Suppressor macrophage treated with lipopolysaccharide for 1 hour (primary cell): ENCODE measurements at regions not wholly inside any gene's neighbourhood (a gene's known extent, or its start where the extent isn't known, plus 50 kb on each side); places are given as distances from the start of the nearest gene placed in this dataset.
"Not testable (repeated sequence)": the region's sequence is repeated elsewhere in the genome, so short reads cannot be mapped to it uniquely, and the experiment has no call there.

Experiments used
- DNase-seq, 3 donors: peaks; one replicate each; pipeline ENCODE4 v3.0.0-alpha.2; 2020 to 2022

- DNase-seq, result no peak
These were observed 145.2 kb upstream of the CDIN1 start for GRCh38 chr15:36434177-36434576.

DNA sequence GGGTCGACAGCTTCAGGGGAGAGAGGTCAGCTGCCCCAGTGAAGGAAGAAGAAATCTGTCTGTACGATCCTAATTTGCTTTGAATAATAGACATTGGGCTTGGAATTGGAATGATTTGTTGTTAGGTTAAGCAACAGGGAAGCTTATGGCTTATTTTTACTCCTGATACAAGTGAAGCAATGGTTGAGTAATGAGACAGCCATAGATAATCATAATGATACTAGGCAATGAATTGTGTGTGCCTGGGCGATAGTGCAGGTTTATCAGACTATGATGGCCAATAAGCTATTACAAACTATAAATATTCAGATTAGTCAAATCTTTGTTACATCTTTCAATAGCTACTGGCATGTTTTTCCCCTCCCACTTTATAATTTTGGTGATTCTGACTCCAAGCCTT, 140.9 kb upstream of the CDIN1 start:
- no peak for DNase-seq

DNA sequence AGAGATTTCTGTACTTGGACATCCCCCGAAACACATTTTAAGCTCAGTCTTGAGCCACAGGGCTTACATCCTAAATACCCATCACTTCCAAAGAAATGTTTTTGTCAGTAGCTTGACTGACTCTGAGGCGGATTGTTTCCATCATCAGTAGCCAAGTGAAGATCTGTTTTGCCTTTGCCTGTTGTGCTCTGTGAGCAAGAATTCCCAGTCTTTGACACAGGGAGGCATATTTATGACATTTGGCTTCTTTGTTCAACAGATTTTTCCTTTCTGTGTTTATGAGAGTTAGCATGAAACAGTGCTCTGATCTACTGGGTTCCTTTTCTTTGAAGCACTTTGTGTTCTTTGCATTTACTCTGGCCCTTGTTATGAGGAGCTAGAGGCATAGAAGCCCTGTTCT, 132.1 kb upstream of the CDIN1 start:
- no peak for DNase-seq

DNA sequence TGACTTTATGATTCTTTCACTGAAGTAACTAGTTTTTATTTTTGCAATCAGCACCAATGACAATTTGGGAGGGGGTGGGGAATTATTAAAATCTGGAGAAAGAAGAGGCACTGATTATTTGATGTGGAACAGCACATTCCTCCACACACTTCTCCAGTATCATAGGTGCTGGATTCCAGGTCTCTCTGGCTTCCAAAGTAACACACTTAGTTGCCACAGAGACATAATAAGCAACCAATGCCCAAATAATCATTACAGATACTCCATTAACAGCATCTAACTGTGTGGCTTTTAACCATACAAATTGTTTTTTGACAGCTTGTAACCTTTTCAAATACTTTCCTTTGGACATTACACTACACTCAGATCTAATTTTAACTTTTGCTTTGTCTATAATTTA, 131.0 kb upstream of the CDIN1 start:
- no peak for DNase-seq

GRCh38 chr15:36449084-36449661, 130.3 kb upstream of the CDIN1 start:
- no peak for DNase-seq

DNA sequence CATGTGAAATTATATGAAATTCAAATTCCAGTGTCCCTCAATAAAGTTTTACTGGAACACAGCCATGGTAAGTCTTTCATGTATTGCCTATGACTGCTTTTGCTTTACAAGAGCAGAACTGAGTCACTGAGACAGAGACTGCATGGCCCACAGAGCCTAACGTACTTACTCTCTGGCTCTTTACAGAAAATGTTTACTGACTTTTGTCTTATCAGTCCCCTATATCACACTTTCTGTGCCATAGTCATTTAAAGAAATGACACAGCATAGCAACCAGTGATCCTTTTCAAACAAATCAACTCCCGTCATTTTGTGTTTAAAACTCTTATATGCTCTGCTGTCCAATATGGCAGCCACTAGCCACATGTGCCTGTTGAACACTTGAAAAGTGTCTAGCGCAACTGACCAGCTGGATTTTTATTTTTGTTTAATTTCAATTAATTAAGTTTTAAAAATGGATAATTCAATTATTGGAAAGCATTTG, 129.7 kb upstream of the CDIN1 start:
- no peak for DNase-seq

- not testable (repeated sequence) for DNase-seq
These were observed 125.2 kb upstream of the CDIN1 start for GRCh38 chr15:36454244-36454643.

GRCh38 chr15:36458411-36458810, 121.0 kb upstream of the CDIN1 start:
- DNase-seq, result no peak

DNA sequence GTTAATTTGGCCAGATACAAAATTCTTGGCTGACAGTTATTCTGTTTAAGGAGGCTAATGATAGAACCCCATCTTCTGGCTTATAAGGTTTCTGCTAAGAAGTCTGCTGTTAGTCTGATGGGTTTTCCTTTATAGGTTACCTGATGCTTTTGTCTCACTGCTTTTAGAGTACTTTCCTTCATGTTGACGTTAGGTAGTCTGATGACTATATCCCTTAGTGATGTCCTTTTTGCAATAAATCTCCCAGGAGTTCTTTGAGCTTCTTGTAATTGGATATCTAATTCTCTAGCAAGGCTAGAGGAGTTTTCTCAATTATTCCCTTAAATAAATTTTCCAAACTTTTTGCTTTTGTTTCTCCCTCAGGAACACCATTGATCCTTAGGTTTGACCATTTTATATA, 114.1 kb upstream of the CDIN1 start:
- DNase-seq, result no peak

- no peak for DNase-seq
These were observed 110.7 kb upstream of the CDIN1 start for GRCh38 chr15:36468746-36469145.

GRCh38 chr15:36469311-36469966, 110.0 kb upstream of the CDIN1 start:
- DNase-seq, result no peak

DNA sequence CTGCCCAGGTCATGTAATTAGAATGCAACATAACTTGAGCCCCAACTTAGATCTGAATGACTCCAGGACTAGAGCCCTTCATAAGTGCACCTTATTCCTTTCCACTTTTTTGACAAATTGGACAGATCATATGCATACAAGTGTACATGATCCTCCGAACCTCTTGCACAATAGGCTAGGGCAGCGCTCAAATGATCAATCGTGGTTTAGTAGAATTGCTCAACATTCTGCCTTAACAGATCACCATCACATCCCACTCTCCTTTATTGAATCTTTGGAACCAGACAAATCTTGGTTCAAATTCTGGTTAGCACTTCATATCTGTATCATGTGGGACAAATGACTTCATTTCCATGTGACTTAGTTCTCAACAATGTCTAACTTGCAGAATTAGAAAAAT, 106.8 kb upstream of the CDIN1 start:
- DNase-seq, result no peak

- DNase-seq, result no peak
These were observed 100.9 kb upstream of the CDIN1 start for GRCh38 chr15:36478561-36478960.

GRCh38 chr15:36479200-36479896, 100.1 kb upstream of the CDIN1 start:
- no peak for DNase-seq

DNA sequence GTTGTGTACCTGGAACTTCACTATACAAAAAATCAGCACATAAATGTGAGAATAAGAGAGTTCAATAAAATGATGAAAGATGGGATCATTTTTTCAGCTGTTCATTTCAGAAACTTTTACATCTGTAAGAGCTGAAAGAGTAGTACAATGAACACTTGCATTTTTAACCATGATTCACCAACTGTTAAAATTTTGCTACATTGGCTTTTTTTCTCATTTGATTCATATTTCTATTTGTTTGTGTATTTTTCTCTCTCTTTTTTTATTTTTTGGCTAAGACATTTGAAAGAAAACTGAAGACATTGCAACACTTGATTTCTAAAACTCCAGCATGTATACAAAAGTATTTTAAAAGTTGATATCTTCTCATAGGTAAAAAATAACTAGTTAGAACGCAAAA, 98.3 kb upstream of the CDIN1 start:
- no peak for DNase-seq

DNA sequence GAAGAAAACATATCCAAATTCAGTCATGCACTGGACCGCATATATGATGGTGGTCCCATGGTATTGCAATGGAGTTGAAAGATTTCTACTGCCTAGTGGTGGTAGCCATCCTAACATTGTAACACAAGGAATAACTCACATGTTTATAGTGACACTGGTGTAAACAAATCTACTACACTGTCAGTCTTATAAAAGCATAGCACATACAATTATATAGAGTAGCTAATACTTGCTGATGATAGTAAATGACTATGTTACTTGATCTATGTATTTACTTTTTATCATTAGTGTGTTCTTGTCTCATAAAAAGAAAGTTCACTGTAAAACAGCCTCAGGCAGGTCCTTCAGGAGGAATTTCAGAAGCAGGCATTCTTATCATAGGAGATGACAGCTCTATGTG, 96.0 kb upstream of the CDIN1 start:
- no peak for DNase-seq

DNA sequence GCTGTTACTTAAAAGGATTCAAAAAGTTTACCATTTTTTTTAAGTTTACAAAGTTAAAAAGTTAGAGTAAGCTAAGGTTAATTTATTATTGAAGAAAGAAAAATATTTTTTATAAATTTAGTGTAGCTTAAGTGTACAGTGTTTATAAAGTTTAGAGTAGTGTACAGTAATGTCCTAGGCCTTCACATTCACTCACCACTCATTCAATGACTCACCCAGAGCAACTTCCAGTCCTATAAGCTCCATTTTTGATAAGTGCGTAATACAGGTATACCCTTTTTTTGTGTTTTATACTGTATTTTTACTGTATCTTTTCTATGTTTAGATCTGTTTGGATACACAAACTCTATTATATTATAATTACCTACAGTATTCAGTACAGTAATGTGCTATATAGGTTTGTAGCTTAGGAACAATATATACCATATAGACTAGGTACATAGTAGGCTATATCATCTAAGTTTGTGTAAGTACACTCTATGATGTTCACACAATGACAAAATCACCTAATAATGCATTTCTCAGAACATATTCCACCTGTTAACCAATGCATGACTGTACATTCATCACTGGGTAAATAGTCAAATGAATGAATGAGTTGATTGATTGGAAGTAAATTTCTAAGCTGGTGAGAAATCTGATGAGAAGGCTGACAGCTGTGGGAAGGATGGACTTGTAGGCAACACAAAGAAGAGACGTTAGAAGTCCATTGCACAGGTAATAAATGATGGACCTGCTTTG, 95.2 kb upstream of the CDIN1 start:
- DNase-seq, result no peak

GRCh38 chr15:36491912-36492311, 87.5 kb upstream of the CDIN1 start:
- no peak for DNase-seq

DNA sequence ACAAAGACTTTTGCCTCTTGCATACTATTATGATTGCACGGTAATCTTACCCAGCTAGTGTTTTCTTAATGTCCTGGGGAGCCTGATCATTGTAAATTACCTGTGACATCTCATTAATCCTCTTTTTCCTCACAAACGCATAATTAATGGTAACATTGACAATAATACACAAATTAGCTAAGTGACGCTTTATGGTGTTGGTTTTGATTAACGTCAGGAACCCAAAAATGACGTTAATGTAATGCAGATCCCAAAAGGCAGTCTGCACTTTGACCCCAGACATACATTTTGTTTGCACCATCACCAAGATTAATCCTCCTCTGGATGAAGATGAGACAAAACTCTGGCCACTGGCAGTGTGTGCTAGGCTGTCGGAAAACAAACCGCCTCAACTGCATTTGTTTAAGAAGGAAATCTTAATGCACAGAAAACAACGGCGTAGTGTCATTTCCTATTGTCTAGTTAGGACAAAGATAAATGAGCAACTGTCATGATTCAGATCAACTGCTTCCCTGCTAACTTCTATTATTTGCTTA, 83.9 kb upstream of the CDIN1 start:
- no peak for DNase-seq

- DNase-seq, result no peak
These were observed 81.5 kb upstream of the CDIN1 start for GRCh38 chr15:36497901-36498300.

GRCh38 chr15:36498401-36498800, 81.0 kb upstream of the CDIN1 start:
- no peak for DNase-seq

GRCh38 chr15:36498916-36499315, 80.5 kb upstream of the CDIN1 start:
- DNase-seq, result no peak
